Neutrophil (primary cell): ENCODE measurements at regions not wholly inside any gene's neighbourhood (a gene's known extent, or its start where the extent isn't known, plus 50 kb on each side); places are given as distances from the start of the nearest gene placed in this dataset.
A peak's percentile ranks its signal among the peaks of the same experiment; 100 is the strongest.

Source experiments
- H3K27ac ChIP-seq: fragments of 200-600 bp; sonication (generic); 2 replicates; pipeline ENCODE4 v1.5.1; 2016; ENCODE audit warnings: mild to moderate bottlenecking, moderate library complexity
- H3K27me3 ChIP-seq: fragments of 200-600 bp; sonication (generic); 2 replicates; pipeline ENCODE4 v1.6.0; 2016; ENCODE audit warnings: mild to moderate bottlenecking
- H3K36me3 ChIP-seq: fragments of 200-600 bp; sonication (generic); 2 replicates; pipeline ENCODE4 v1.5.1; 2017
- H3K4me1 ChIP-seq, 2 experiments: fragments of 200-600 bp in 1 of 2; sonication (generic) in 1 of 2; 1 replicate in 1 of 2; 2 replicates in 1 of 2; pipeline versions ENCODE4 v1.5.1 to v1.6.1; 2013 to 2016; ENCODE audit warnings: low read depth in 1 of 2, low read length in 1 of 2, mild to moderate bottlenecking in 1 of 2, moderate library complexity in 1 of 2; ENCODE audit not compliant: control insufficient read depth in 1 of 2, insufficient read depth in 1 of 2
- H3K4me3 ChIP-seq, 2 experiments: fragments of 200-600 bp in 1 of 2; sonication (generic) in 1 of 2; 1 replicate in 1 of 2; 2 replicates in 1 of 2; pipeline ENCODE4 v1.5.1; 2013 to 2016; ENCODE audit warnings: low read depth in 1 of 2, low read length in 1 of 2, mild to moderate bottlenecking in 1 of 2, moderate library complexity in 1 of 2
- H3K9me3 ChIP-seq: fragments of 200-600 bp; sonication (generic); 2 replicates; pipeline ENCODE4 v1.5.1; 2016
- TF ChIP-seq, protein P1 (sequence below): fragments of 200-600 bp; sonication (generic); IDR thresholded peaks from 2 replicates; pipeline ENCODE4 v1.5.1; 2016; ENCODE audit warnings: antibody characterized with exemption

- Histone ChIP-seq H3K4me3 (no peak overlapping the region), H3K27ac (peak overlapping the region; percentile 38)
- TF ChIP-seq, protein P1, sequence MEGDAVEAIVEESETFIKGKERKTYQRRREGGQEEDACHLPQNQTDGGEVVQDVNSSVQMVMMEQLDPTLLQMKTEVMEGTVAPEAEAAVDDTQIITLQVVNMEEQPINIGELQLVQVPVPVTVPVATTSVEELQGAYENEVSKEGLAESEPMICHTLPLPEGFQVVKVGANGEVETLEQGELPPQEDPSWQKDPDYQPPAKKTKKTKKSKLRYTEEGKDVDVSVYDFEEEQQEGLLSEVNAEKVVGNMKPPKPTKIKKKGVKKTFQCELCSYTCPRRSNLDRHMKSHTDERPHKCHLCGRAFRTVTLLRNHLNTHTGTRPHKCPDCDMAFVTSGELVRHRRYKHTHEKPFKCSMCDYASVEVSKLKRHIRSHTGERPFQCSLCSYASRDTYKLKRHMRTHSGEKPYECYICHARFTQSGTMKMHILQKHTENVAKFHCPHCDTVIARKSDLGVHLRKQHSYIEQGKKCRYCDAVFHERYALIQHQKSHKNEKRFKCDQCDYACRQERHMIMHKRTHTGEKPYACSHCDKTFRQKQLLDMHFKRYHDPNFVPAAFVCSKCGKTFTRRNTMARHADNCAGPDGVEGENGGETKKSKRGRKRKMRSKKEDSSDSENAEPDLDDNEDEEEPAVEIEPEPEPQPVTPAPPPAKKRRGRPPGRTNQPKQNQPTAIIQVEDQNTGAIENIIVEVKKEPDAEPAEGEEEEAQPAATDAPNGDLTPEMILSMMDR, result no peak
Measured at GRCh38 chr6:139534472-139535115, 160.1 kb upstream of the CITED2 start.

DNA sequence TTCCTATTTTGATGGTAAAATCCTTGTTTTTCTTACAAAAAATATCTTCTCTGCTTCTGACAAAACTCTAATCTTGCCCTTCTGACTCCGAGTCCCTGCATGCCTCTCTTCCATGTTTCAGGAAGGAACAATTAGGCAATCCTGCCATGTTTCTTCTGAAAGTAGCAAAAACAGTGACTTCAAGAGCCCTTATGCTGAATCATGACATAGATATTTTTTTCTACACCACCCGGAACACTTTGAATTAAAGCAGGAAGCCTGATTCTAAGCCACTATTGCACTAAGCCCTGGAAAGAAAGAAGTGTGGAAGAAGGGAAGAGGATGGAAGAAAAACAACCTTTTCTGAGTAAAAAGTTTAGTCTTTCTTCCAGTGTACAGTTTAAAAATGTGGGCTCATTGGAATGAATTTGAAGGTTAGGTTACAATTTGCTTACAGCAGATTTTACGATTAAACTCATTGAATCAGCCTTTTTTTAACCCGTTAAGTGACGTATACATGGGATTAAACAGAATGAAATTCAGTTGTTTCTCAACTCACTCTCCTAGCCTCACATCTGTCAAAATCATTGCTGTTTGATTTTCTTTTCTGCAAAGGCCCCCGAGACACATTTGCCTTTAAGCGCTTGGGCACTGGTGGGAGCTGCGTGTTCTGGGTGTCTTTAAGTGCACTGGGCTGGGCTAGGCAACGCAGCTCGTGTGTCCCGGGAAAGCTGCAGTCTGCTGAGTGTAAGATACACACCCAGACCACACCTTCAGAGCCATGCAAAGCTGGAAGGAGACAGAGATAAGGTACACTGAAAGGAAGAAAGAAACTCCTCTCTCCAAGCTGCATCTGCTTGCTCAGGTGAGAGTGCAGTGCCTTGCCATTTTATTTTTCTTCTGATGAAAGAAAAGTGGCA is 159.4 kb upstream of the CITED2 start:
- Histone ChIP-seq H3K4me1 (peaks cover 20 to 22% of the 10 kb centered on the region in 2 experiments), H3K27ac (peak overlapping the region; percentile 38), H3K27me3 (no peaks in the 10 kb centered on the region), H3K4me3 (no peak overlapping the region), H3K36me3 (no peaks in the 10 kb centered on the region), H3K9me3 (no peaks in the 10 kb centered on the region)
- TF ChIP-seq, protein P1, result no peak

More at GRCh38 chr6:139534472-139535115, 160.1 kb upstream of the CITED2 start:
- H3K36me3 ChIP-seq, result no peaks in the 10 kb centered on the region
- no peaks in the 10 kb centered on the region for H3K27me3 ChIP-seq
- H3K9me3 ChIP-seq, result no peaks in the 10 kb centered on the region
- peaks cover 25 to 28% of the 10 kb centered on the region in 2 experiments for H3K4me1 ChIP-seq

GRCh38 chr6:139533171-139533570 is 158.7 kb upstream of the CITED2 start:
- Histone ChIP-seq H3K9me3 (no peaks in the 10 kb centered on the region), H3K4me3 (no peak overlapping the region), H3K36me3 (no peaks in the 10 kb centered on the region), H3K4me1 (peaks cover 17 to 19% of the 10 kb centered on the region in 2 experiments), H3K27me3 (no peaks in the 10 kb centered on the region), H3K27ac (peak overlapping the region; percentile 38)
- TF ChIP-seq, protein P1, result no peak

DNA sequence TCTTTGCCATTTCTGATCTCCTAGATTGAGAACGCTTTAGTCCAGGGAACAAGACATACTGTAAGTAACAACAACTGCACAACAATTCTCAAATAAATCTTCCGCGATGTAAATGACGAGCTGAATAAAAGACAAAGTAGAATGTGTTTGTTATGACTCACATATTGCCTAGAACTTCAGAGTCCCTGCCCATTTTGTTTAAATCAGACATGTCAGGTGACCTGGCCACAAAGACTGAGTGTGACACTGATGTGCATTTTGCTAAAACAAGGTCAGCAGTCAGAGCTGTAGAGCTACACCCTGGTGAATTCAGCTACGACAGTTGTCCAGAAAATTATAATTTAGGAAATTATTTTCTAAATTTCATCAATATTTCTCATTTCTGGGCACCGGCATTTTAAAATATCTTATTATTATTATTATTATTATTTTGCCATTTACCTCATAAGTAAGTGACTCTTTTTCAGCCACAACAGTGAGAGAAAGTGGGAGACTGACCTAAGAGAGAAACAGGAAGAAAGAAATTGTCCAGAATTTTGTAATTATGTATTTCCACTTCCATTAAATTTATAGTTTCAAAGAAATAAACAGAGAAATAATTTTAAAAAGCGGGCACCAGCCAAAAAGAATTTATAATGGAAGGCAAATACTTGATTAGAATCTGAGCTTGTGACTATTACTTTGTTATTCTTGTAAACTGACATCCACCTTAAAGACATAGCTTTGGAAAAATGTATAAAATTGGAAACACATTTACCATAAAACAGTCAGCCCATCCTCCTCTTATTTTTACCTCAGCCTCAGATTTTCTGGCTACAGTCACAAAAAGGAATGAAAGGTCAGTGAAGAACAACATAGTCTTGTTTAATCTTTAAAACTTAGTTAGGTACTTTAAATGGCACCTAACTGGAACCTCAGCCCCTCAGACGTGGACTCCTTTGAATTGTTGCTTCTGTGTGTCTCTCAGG is 157.0 kb upstream of the CITED2 start:
- Histone ChIP-seq H3K36me3 (no peaks in the 10 kb centered on the region), H3K4me3 (no peak overlapping the region), H3K9me3 (no peaks in the 10 kb centered on the region), H3K27me3 (no peaks in the 10 kb centered on the region), H3K4me1 (peaks cover 17 to 19% of the 10 kb centered on the region in 2 experiments), H3K27ac (no peak overlapping the region)
- TF ChIP-seq, protein P1, result no peak

GRCh38 chr6:139530561-139530960 is 156.1 kb upstream of the CITED2 start:
- Histone ChIP-seq H3K9me3 (no peaks in the 10 kb centered on the region), H3K4me3 (no peak overlapping the region), H3K4me1 (peaks cover 17 to 19% of the 10 kb centered on the region in 2 experiments), H3K27me3 (no peaks in the 10 kb centered on the region), H3K27ac (no peak overlapping the region), H3K36me3 (no peaks in the 10 kb centered on the region)
- TF ChIP-seq, protein P1, result no peak
